IMR-90 (cell line): ENCODE measurements at regions not wholly inside any gene's neighbourhood (a gene's known extent, or its start where the extent isn't known, plus 50 kb on each side); places are given as distances from the start of the nearest gene placed in this dataset.

Experiments
- ATAC-seq: fragments of 200-7000 bp; cut with Tn5 transposase; 2 replicates; pipeline ENCODE4 v1.9.1; 2020; ENCODE audit warnings: low read depth, mild to moderate bottlenecking, moderate library complexity
- BruUV-seq: library from RNA; stranded (reverse); fragments of 400-500 nt; replicated peaks from 2 replicates; lab custom pipeline; 2021; lab: Mats Ljungman, UMichigan
- CTCF ChIA-PET: fragments of 300-600 bp; formaldehyde crosslinking; extraction: SDS; loops from one replicate; lab custom pipeline; 2021; ENCODE audit warnings: antibody characterized with exemption; lab: Yijun Ruan, JAX
- POLR2A ChIA-PET: fragments of 300-600 bp; sonication (Branson Sonifier 250); formaldehyde crosslinking; loops from one replicate; lab custom pipeline; 2022; ENCODE audit warnings: antibody characterized with exemption; ENCODE audit not compliant: unreplicated experiment; lab: Charles Lee
- DNase-seq: peaks from one replicate; pipeline ENCODE4 v3.0.0; 2013
- H2AFZ ChIP-seq: replicated peaks from 2 replicates; pipeline ENCODE3; 2013; ENCODE audit warnings: low read length, mild to moderate bottlenecking; ENCODE audit not compliant: poor library complexity
- H2AK5ac ChIP-seq: 2 replicates; pipeline ENCODE4 v1.6.1; 2013; ENCODE audit warnings: low read depth, low read length, inconsistent platforms
- H2AK9ac ChIP-seq: replicated peaks from 2 replicates; pipeline ENCODE3; 2013; ENCODE audit warnings: mild to moderate bottlenecking, low read depth, low read length, moderate library complexity; ENCODE audit not compliant: poor library complexity
- H2BK120ac ChIP-seq: 2 replicates; pipeline ENCODE4 v1.6.1; 2013; ENCODE audit warnings: low read depth, low read length, inconsistent platforms
- H2BK15ac ChIP-seq: 3 replicates; pipeline ENCODE4 v1.6.1; 2013; ENCODE audit warnings: low read depth, low read length, inconsistent platforms
- H2BK20ac ChIP-seq: 2 replicates; pipeline ENCODE4 v1.6.1; 2013; ENCODE audit warnings: low read depth, mild to moderate bottlenecking, inconsistent platforms, low read length, moderate library complexity
- H2BK5ac ChIP-seq: 2 replicates; pipeline ENCODE4 v1.6.1; 2013; ENCODE audit warnings: mild to moderate bottlenecking, low read depth, low read length, inconsistent platforms; ENCODE audit not compliant: poor library complexity, severe bottlenecking
- H3K14ac ChIP-seq: replicated peaks from 2 replicates; pipeline ENCODE4 v1.6.1; 2013; ENCODE audit warnings: low read depth, low read length, inconsistent platforms
- H3K18ac ChIP-seq: 2 replicates; pipeline ENCODE4 v1.6.1; 2013; ENCODE audit warnings: low read depth, low read length, control low read depth
- H3K23ac ChIP-seq: 2 replicates; pipeline ENCODE4 v1.6.1; 2013; ENCODE audit warnings: low read depth, low read length, inconsistent platforms
- H3K27ac ChIP-seq: 2 replicates; pipeline ENCODE4 v1.5.1; 2013; ENCODE audit warnings: mild to moderate bottlenecking, control low read depth, low read length; ENCODE audit not compliant: insufficient read depth
- H3K27me3 ChIP-seq: 2 replicates; pipeline ENCODE4 v1.6.1; 2013; ENCODE audit warnings: low read length; ENCODE audit not compliant: control insufficient read depth, insufficient read depth
- H3K36me3 ChIP-seq: 2 replicates; pipeline ENCODE4 v1.6.1; 2013; ENCODE audit warnings: low read length, mixed read lengths; ENCODE audit not compliant: control insufficient read depth, insufficient read depth
- H3K4ac ChIP-seq: 2 replicates; pipeline ENCODE4 v1.6.1; 2013; ENCODE audit warnings: low read depth, low read length, inconsistent platforms
- H3K4me1 ChIP-seq: 2 replicates; pipeline ENCODE4 v1.6.1; 2013; ENCODE audit warnings: low read length, mixed read lengths; ENCODE audit not compliant: control insufficient read depth, insufficient read depth
- H3K4me2 ChIP-seq: 2 replicates; pipeline ENCODE4 v1.6.1; 2013; ENCODE audit warnings: low read depth, mild to moderate bottlenecking, control low read depth, low read length, moderate library complexity
- H3K4me3 ChIP-seq: 2 replicates; pipeline ENCODE4 v1.5.1; 2013; ENCODE audit warnings: low read depth, mild to moderate bottlenecking, control low read depth, low read length, moderate library complexity; ENCODE audit not compliant: insufficient read depth
- H3K56ac ChIP-seq: 2 replicates; pipeline ENCODE4 v1.6.1; 2013; ENCODE audit warnings: low read length, inconsistent platforms; ENCODE audit not compliant: insufficient read depth; ENCODE audit errors: extremely low read depth
- H3K79me1 ChIP-seq, 2 experiments: 2 replicates each; pipeline ENCODE4 v1.6.1; 2013; ENCODE audit warnings: low read length in 2 of 2, inconsistent platforms in 1 of 2, low read depth in 1 of 2
- H3K9ac ChIP-seq: 2 replicates; pipeline ENCODE4 v1.6.1; 2013; ENCODE audit warnings: low read depth, low read length, control low read depth
- H3K9me1 ChIP-seq: 2 replicates; pipeline ENCODE4 v1.6.1; 2013; ENCODE audit warnings: low read length, inconsistent platforms; ENCODE audit not compliant: insufficient read depth
- H3K9me3 ChIP-seq: 2 replicates; pipeline ENCODE4 v1.6.1; 2013; ENCODE audit warnings: low read length; ENCODE audit not compliant: control insufficient read depth, insufficient read depth
- H4K20me1 ChIP-seq: 2 replicates; pipeline ENCODE4 v1.6.1; 2013; ENCODE audit warnings: low read length, inconsistent platforms; ENCODE audit not compliant: insufficient read depth
- H4K5ac ChIP-seq: 2 replicates; pipeline ENCODE4 v1.6.1; 2013; ENCODE audit warnings: mild to moderate bottlenecking, low read depth, low read length, control low read depth
- H4K8ac ChIP-seq, 2 experiments: 2 replicates each; pipeline ENCODE4 v1.6.1; 2013; ENCODE audit warnings: low read depth in 2 of 2, low read length in 2 of 2, control low read depth in 1 of 2, inconsistent platforms in 1 of 2
- H4K91ac ChIP-seq: 2 replicates; pipeline ENCODE4 v1.6.1; 2013; ENCODE audit warnings: low read depth, low read length, inconsistent platforms; ENCODE audit not compliant: insufficient read depth
- BHLHE40 ChIP-seq: fragments of 150-350 bp; IDR thresholded peaks from 2 replicates; pipeline ENCODE4 v1.6.1; 2016; ENCODE audit warnings: mild to moderate bottlenecking, low read depth, low read length
- CEBPB ChIP-seq: IDR thresholded peaks from 2 replicates; pipeline ENCODE4 v1.6.1; 2012; ENCODE audit warnings: low read depth, low read length, improper control_type of control experiment
- CHD1 ChIP-seq: IDR thresholded peaks from 2 replicates; pipeline ENCODE4 v1.6.1; 2012; ENCODE audit warnings: low read depth, low read length, improper control_type of control experiment
- CTCF ChIP-seq: conservative IDR thresholded peaks from 2 replicates; pipeline ENCODE4 v1.5.1; 2012; ENCODE audit warnings: mild to moderate bottlenecking, low read depth, low read length, improper control_type of control experiment
- ELK1 ChIP-seq: fragments of 150-350 bp; IDR thresholded peaks from 2 replicates; pipeline ENCODE4 v1.6.1; 2016; ENCODE audit warnings: low read depth, mild to moderate bottlenecking, low read length, moderate library complexity, borderline replicate concordance
- FOS ChIP-seq: fragments of 150-350 bp; IDR thresholded peaks from 2 replicates; pipeline ENCODE4 v1.6.1; 2016; ENCODE audit warnings: low read depth, low read length
- MAFK ChIP-seq: IDR thresholded peaks from 2 replicates; pipeline ENCODE4 v1.6.1; 2012; ENCODE audit warnings: low read depth, low read length, improper control_type of control experiment
- MAZ ChIP-seq: IDR thresholded peaks from 2 replicates; pipeline ENCODE4 v1.6.1; 2012; ENCODE audit warnings: low read depth, mild to moderate bottlenecking, low read length, improper control_type of control experiment, moderate library complexity, borderline replicate concordance
- MXI1 ChIP-seq: IDR thresholded peaks from 2 replicates; pipeline ENCODE4 v1.6.1; 2012; ENCODE audit warnings: low read depth, mild to moderate bottlenecking, low read length, moderate library complexity, borderline replicate concordance
- NFE2L2 ChIP-seq: fragments of 150-350 bp; IDR thresholded peaks from 2 replicates; pipeline ENCODE4 v1.6.1; 2016; ENCODE audit warnings: low read depth, mild to moderate bottlenecking, low read length
- POLR2A ChIP-seq: IDR thresholded peaks from 2 replicates; pipeline ENCODE4 v1.6.1; 2012; ENCODE audit warnings: mild to moderate bottlenecking, low read depth, low read length
- RAD21 ChIP-seq: IDR thresholded peaks from 2 replicates; pipeline ENCODE4 v1.6.1; 2012; ENCODE audit warnings: low read length, improper control_type of control experiment
- RCOR1 ChIP-seq: IDR thresholded peaks from 2 replicates; pipeline ENCODE4 v1.6.1; 2012; ENCODE audit warnings: mild to moderate bottlenecking, low read length, improper control_type of control experiment; ENCODE audit not compliant: insufficient replicate concordance
- RFX5 ChIP-seq: IDR thresholded peaks from 2 replicates; pipeline ENCODE4 v1.8.0; 2012; ENCODE audit warnings: low read depth, mild to moderate bottlenecking, low read length, moderate library complexity
- SMC3 ChIP-seq: fragments of 150-350 bp; IDR thresholded peaks from 2 replicates; pipeline ENCODE4 v1.6.1; 2016; ENCODE audit warnings: low read depth, mild to moderate bottlenecking, antibody characterized with exemption, low read length, moderate library complexity
- USF2 ChIP-seq: fragments of 150-350 bp; IDR thresholded peaks from 2 replicates; pipeline ENCODE4 v1.6.1; 2017; ENCODE audit warnings: mild to moderate bottlenecking, antibody characterized with exemption, low read length, low read depth
- WGBS, 2 experiments: methylation state at CpG; one replicate each; pipeline versions ENCODE4 v1.1.5 to v1.1.7; 2013; ENCODE audit warnings: missing lambda C conversion rate in 2 of 2; ENCODE audit not compliant: insufficient read length in 1 of 2; ENCODE audit errors: extremely low coverage in 2 of 2; 5-methylcytosine and 5-hydroxymethylcytosine counted together
- dilution Hi-C: fragments of 300-500 bp; cut with HindIII; formaldehyde crosslinking; loops from one replicate; pipeline ENCODE4 v1.14.3; 2018; ENCODE audit warnings: low sequenced_read_pairs; ENCODE audit not compliant: unreplicated experiment
- in situ Hi-C: fragments of 300-500 bp; cut with MboI; formaldehyde crosslinking; loops from 3 replicates; pipeline ENCODE4 v1.14.3; 2019; ENCODE audit warnings: low sequenced_read_pairs, inconsistent platforms, mixed read lengths
- intact Hi-C: fragments of 100-400 bp; cut with micrococcal nuclease; formaldehyde crosslinking; loops from 2 replicates; pipeline ENCODE4 v1.10.0; 2022

- Histone ChIP-seq H3K23ac (no peak overlapping the region), H2BK120ac (no peak overlapping the region), H2AK9ac (no peak overlapping the region), H2BK20ac (no peak overlapping the region), H3K14ac (no peak overlapping the region), H3K18ac (no peak overlapping the region), H2BK5ac (no peak overlapping the region), H4K8ac (no peak overlapping the region), H3K9me1 (no peaks in the 10 kb centered on the region), H3K4me2 (no peak overlapping the region), H3K4me1 (no peaks in the 10 kb centered on the region), H2AFZ (no peak overlapping the region), H3K27ac (no peak overlapping the region), H4K20me1 (no peaks in the 10 kb centered on the region), H2BK15ac (no peak overlapping the region), H3K56ac (no peak overlapping the region), H2AK5ac (no peak overlapping the region), H4K5ac (no peak overlapping the region), H3K9ac (no peak overlapping the region), H3K4ac (no peak overlapping the region), H3K4me3 (no peak overlapping the region), H3K9me3 (no peaks in the 10 kb centered on the region), H3K36me3 (no peaks in the 10 kb centered on the region), H3K79me1 (no peaks in the 10 kb centered on the region), H4K91ac (no peak overlapping the region), H3K27me3 (no peaks in the 10 kb centered on the region)
- WGBS, 2 experiments = no CpG with 5 or more reads among the region's 1 CpG
- peak; percentile 32 for DNase-seq
- TF ChIP-seq CEBPB (no peak), CHD1 (no peak), ELK1 (no peak), USF2 (no peak), MAZ (no peak), RCOR1 (no peak), CTCF (no peak), RFX5 (no peak), FOS (no peak), POLR2A (no peak), MXI1 (no peak), SMC3 (no peak), MAFK (no peak), RAD21 (no peak), BHLHE40 (no peak), NFE2L2 (no peak)
- ATAC-seq = no peak
- POLR2A ChIA-PET = no interaction called here
- intact Hi-C loops = loop anchor here (10.0 kb wide), 1 partner anchor 622 kb away; no protein-coding TSS in a partner anchor
- dilution Hi-C loops = no loop called here
- CTCF ChIA-PET = no interaction called here
- TSS peak; percentile 88 for BruUV-seq
- in situ Hi-C loops = no loop called here
Measured at GRCh38 chr3:74263031-74263430, 351.4 kb downstream of the CNTN3 start.
